ENCODE measurements at regions not wholly inside any gene's neighbourhood (a gene's known extent, or its start where the extent isn't known, plus 50 kb on each side); places are given as distances from the start of the nearest gene placed in this dataset.

DNA sequence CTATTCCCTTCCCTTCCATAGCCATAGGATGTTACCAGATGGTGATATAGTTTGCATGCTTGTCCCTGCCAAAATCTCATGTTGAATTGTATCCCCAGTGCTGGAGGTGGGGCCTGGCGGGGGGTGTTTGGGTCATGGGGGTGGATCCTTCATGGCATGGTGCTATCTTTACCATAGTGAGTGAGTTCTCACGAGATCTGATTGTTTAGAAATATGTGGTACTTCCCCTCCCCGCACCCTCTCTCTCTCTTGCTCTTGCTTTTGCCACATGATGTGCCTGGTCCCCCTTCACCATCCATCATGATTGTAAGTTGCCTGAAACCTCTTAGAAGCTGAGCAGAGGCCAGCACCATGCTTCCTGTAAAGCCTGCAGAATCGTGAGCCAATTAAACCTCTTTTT lies 181.3 kb downstream of the CAND1 start:
- no TSS peak for BruUV-seq (replicated peaks)
- Histone ChIP-seq H3K9me3 (replicated peaks; ENCODE audit: control insufficient read depth, insufficient read depth, low read length) (peaks cover 24% of the 10 kb centered on the region; the same call in 2 of the 3 replicates), H3K27me3 (replicated peaks in 1 of 2; ENCODE audit: control insufficient read depth in 2 of 2, insufficient read depth in 2 of 2, low read length in 1 of 2) (no peaks in the 10 kb centered on the region), H2AFZ (ENCODE audit: control insufficient read depth, low read depth, low read length) (no peak overlapping the region), H3K4me3 (no peak overlapping the region), H3K9ac (ENCODE audit: control insufficient read depth, insufficient read depth, low read length) (no peak overlapping the region), H3K79me2 (ENCODE audit: control insufficient read depth, insufficient read depth, low read length) (no peaks in the 10 kb centered on the region), H4K20me1 (ENCODE audit: control insufficient read depth, insufficient read depth) (no peaks in the 10 kb centered on the region), H3K36me3 (ENCODE audit: control insufficient read depth in 2 of 2, insufficient read depth in 2 of 2, low read length in 1 of 2) (no peaks in the 10 kb centered on the region), H3K27ac (ENCODE audit: control insufficient read depth, insufficient read depth) (peak overlapping the region; percentile 55), H3K4me1 (ENCODE audit: control insufficient read depth, insufficient read depth, low read length) (peaks cover 45% of the 10 kb centered on the region), H3K4me2 (ENCODE audit: control insufficient read depth, insufficient read depth) (no peak overlapping the region)
- DNase-seq (ENCODE audit: low read depth, low spot score) (no peak), ATAC-seq (no peak), FAIRE-seq (no peak)
- TF ChIP-seq PAX8 (IDR thresholded peaks at IDR 0.05) (no peak), MEF2A (IDR thresholded peaks at IDR 0.05; ENCODE audit: insufficient read depth, low read depth, low read length) (no peak), ZNF622 (IDR thresholded peaks at IDR 0.05) (no peak), CBFB (IDR thresholded peaks at IDR 0.05; ENCODE audit: low read depth) (no peak), JUND (IDR thresholded peaks at IDR 0.05; ENCODE audit: low read depth, low read length) (no peak), CREB1 (IDR thresholded peaks at IDR 0.05; ENCODE audit: low read depth) (no peak), BACH1 (IDR thresholded peaks at IDR 0.05; ENCODE audit: borderline replicate concordance) (no peak), RCOR1 (conservative IDR thresholded peaks at IDR 0.05; ENCODE audit: low read depth, low read length) (no peak), CREM (IDR thresholded peaks at IDR 0.05; ENCODE audit: low read depth) (no peak), LARP7 (IDR thresholded peaks at IDR 0.05) (no peak)
- TF ChIP-seq, protein P1, sequence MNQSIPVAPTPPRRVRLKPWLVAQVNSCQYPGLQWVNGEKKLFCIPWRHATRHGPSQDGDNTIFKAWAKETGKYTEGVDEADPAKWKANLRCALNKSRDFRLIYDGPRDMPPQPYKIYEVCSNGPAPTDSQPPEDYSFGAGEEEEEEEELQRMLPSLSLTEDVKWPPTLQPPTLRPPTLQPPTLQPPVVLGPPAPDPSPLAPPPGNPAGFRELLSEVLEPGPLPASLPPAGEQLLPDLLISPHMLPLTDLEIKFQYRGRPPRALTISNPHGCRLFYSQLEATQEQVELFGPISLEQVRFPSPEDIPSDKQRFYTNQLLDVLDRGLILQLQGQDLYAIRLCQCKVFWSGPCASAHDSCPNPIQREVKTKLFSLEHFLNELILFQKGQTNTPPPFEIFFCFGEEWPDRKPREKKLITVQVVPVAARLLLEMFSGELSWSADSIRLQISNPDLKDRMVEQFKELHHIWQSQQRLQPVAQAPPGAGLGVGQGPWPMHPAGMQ (IDR thresholded peaks at IDR 0.05; ENCODE audit: borderline replicate concordance): no peak
- TF ChIP-seq, protein P2, sequence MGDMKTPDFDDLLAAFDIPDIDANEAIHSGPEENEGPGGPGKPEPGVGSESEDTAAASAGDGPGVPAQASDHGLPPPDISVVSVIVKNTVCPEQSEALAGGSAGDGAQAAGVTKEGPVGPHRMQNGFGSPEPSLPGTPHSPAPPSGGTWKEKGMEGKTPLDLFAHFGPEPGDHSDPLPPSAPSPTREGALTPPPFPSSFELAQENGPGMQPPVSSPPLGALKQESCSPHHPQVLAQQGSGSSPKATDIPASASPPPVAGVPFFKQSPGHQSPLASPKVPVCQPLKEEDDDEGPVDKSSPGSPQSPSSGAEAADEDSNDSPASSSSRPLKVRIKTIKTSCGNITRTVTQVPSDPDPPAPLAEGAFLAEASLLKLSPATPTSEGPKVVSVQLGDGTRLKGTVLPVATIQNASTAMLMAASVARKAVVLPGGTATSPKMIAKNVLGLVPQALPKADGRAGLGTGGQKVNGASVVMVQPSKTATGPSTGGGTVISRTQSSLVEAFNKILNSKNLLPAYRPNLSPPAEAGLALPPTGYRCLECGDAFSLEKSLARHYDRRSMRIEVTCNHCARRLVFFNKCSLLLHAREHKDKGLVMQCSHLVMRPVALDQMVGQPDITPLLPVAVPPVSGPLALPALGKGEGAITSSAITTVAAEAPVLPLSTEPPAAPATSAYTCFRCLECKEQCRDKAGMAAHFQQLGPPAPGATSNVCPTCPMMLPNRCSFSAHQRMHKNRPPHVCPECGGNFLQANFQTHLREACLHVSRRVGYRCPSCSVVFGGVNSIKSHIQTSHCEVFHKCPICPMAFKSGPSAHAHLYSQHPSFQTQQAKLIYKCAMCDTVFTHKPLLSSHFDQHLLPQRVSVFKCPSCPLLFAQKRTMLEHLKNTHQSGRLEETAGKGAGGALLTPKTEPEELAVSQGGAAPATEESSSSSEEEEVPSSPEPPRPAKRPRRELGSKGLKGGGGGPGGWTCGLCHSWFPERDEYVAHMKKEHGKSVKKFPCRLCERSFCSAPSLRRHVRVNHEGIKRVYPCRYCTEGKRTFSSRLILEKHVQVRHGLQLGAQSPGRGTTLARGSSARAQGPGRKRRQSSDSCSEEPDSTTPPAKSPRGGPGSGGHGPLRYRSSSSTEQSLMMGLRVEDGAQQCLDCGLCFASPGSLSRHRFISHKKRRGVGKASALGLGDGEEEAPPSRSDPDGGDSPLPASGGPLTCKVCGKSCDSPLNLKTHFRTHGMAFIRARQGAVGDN (IDR thresholded peaks at IDR 0.05): no peak
- TF ChIP-seq, protein P3, sequence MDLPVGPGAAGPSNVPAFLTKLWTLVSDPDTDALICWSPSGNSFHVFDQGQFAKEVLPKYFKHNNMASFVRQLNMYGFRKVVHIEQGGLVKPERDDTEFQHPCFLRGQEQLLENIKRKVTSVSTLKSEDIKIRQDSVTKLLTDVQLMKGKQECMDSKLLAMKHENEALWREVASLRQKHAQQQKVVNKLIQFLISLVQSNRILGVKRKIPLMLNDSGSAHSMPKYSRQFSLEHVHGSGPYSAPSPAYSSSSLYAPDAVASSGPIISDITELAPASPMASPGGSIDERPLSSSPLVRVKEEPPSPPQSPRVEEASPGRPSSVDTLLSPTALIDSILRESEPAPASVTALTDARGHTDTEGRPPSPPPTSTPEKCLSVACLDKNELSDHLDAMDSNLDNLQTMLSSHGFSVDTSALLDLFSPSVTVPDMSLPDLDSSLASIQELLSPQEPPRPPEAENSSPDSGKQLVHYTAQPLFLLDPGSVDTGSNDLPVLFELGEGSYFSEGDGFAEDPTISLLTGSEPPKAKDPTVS (IDR thresholded peaks at IDR 0.05; ENCODE audit: low read depth, low read length): no peak
- intact Hi-C loops (cut with micrococcal nuclease; ENCODE audit: unreplicated experiment): loop anchor here (5.0 kb wide), 1 partner anchor 197 kb away; the partner anchor contains the start of gene DYRK2
- ChIA-PET POLR2A (no interaction called here), CTCF (no interaction called here), RAD21 (ENCODE audit: unreplicated experiment) (no interaction called here), SMC1A (ENCODE audit: uncharacterized antibody, unreplicated experiment) (no interaction called here)
- WGBS (ENCODE audit: insufficient coverage, insufficient replicate concordance, low lambda C conversion rate, missing lambda C conversion rate): 63% methylated on average over 4 of the region's 4 CpGs
- in situ Hi-C loops (cut with MboI): no loop called here

All from GM12878 (cell line).